ENCODE measurements at regions not wholly inside any gene's neighbourhood (a gene's known extent, or its start where the extent isn't known, plus 50 kb on each side); places are given as distances from the start of the nearest gene placed in this dataset.

GRCh38 chr2:186980117-186980442, 131.1 kb upstream of the ZSWIM2 start:
- no peak for TF ChIP-seq CTCF (conservative IDR thresholded peaks at IDR 0.05)
- TF ChIP-seq ZFX (IDR thresholded peaks at IDR 0.05): no peak
